ENCODE measurements at regions not wholly inside any gene's neighbourhood (a gene's known extent, or its start where the extent isn't known, plus 50 kb on each side); places are given as distances from the start of the nearest gene placed in this dataset.
"Not testable (repeated sequence)": the region's sequence is repeated elsewhere in the genome, so short reads cannot be mapped to it uniquely, and the experiment has no call there.

DNA sequence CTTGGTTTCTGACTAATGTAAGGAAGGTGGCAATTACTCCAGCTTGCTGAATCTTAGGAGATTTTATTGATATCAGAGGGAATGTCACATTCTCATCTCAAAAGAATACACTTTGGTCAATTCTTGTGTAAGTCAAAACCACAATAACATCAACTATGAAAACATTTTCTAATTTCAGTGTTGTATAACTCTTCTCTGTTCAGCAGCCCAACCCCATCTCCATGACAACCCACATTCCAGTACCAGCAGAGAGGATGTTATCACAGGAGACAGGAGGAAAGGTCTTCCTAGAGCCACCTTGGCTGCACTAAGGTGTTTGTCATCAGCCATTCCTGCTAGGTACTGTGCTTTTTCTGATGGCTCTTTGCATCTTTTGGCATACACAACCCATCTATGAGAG, 529.1 kb upstream of the BRINP1 start:
- no peak for DNase-seq

DNA sequence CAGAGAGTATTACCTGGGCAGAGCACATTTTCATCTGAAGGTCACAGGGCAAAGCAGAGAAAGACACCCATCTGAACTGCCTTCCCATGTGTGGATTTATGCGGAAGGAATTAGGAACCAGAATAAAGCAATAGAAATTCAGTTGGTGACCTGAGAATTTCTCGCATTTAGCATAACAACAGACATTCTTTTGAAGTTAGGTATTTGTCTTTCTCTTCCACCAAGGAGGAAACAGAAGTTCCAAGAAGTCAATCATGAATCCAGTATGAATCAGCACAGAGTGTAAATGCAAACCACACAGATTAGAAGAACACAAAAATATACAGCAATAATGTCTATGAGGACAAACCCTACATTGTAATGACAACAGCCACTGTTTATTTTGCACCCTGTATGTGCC, 515.2 kb upstream of the BRINP1 start:
- no peak for DNase-seq

DNA sequence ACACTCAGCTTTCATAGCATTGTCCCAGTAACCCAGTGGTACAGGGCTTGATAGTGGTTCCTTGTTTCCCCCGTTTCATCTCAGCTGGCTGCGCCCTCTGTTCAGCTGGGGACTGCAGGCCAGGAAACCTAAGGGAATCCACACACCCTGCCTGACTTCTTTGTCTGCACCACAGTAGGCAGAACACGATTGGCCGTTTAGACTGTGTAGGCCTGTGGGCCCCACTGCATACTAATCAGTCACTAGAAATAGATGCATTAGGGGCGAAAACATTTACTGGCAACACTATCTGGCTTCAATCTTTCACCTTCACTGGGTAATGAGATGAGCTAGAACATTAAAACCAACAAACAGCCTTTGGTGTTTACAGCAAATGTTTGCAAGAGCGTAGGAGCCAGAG, 512.7 kb upstream of the BRINP1 start:
- DNase-seq = no peak

DNA sequence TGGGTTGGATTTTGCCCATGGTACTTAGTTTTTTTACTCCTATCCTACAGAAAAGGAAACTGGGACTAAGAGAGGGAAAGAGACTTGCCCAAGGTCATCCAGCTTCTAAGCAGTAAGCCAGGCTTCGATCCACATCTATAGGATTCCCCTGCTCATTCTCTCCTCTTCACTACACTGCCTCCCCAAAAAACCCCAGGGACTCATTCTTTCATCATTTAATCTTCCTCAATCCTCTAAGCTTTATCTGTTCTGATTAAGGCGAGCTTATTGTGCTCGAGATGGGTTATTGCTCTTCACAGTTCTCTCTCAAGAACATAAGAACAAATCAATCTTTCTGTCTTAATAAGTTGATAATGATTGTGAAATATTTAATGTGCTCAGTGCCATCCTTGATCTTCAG, 511.1 kb upstream of the BRINP1 start:
- DNase-seq = no peak

DNA sequence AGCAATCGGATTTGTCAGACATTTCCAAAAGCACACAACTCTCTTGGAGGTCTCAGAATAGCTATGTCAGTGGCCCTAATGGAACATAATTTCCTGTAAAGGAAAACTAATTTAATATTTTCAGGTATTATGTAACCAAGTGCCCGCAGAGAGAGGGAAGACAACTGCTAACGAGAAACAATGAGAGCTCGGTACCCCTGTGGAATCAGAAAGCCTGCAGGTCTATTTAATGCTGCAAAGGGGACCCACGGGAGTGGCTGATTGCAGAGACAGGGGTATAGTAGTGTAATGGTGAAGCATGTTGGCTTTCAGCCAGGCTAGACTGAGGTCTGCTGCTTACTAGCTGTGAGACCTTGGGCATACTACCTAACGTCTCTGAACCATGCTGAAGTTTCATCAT, 508.1 kb upstream of the BRINP1 start:
- no peak for DNase-seq

DNA sequence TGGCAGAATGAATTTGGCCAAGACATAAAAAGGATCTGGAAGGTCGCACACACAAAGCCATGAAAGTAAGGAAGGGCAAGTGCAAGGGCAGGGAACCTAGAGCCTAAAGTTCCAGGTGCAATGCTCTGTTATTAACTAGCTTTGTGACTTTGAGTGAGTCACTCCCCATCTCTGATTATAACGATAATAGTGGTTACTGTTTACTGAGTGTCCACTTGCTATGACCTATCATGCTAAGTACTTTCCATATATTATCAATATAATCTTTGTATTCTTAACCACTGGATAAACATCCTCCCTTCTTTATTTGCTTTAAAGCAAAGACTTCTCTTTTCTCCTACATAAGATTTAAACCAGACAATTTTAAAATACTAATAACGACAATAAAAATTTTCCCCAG, 504.6 kb upstream of the BRINP1 start:
- DNase-seq = no peak

DNA sequence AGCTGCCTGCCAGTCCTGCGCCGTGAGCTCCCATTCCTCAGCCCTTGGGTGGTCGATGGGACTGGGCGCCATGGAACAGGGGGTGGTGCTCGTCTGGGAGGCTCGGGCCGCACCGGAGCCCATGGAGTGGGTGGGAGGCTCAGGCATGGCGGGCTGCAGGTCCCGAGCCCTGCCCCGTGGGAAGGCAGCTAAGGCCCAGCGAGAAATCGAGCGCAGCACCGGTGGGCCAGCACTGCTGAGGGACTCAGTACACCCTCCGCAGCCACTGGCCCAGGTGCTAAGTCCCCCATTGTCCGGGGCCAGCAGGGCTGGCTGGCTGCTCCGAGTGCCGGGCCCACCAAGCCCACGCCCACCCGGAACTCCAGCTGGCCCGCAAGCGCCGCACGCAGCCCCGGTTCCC, 501.0 kb upstream of the BRINP1 start:
- DNase-seq = not testable (repeated sequence)

DNA sequence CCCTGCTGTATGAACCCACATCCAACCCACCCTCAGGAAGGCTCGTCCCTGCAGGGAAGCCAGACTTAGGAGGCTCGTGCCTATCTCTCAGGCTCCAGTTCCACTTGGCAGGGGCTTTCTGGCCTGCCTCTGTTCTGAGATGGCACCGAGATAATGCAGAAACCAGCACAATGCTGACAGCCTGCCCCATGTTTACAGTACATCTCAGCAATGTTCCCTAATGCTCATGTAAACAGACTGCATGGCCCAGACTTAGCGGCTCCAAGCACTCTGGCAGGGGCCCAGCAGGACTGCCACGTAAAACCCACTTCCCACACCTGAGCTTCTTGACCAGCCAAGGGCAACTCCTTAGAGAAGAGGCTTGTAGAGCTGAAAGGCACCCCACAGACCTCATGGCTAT, 499.5 kb upstream of the BRINP1 start:
- no peak for DNase-seq

DNA sequence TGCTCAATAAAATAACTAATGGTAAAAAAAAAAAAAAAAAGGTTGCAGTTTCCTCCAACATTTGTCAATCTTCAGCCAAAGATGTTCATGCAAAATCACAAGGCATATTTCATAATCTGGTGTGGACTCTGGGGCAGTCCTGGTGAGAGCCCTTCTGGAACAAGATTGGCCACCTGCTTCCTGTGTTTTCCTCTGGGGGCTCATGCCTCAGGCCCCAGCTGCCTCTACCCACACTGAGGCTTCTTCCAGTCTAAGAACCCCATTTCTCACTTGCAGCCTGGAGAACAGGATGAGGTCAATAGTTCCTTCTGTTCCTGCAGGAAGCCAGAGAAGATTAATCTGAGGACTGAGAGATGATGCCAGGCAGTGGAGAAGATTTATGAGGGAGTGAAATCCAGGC, 492.6 kb upstream of the BRINP1 start:
- DNase-seq = no peak

DNA sequence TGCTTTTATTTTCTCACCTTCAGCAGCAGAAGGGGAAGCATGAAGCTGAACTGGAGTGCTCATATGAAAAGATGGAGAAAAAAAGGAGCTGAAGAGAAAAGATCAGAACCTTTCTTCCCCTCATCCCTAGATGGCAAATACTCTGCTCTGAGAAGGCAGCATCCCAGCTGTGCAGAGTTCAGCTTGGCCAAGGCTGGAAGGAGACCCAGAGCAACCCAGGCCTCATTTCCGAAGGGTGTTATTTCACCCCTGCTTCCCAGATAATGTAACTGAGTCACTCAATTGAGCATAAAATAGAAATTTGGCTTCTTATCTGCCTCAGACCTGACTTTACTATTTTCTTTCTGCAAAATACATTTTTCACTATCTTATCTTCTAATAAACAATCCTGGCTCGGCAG, 489.9 kb upstream of the BRINP1 start:
- DNase-seq = no peak

DNA sequence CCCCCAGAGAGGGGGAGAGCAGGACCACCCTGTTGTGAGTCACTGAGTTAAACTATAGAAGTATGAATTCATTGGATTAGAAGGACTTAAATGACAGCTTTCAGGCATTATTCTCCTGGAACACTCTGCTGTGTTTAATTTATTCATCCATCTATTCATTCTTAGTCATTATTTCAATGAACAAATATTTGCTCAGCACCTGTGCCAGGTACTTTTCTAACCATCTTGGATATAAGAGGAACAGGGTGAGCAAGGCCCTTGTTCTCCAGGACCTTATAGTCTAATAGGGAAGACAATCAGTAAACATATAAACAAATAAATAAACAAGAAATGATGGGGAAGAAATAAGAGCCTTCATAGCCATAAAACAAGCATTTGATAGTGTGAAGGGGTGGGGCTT, 483.9 kb upstream of the BRINP1 start:
- no peak for DNase-seq

DNA sequence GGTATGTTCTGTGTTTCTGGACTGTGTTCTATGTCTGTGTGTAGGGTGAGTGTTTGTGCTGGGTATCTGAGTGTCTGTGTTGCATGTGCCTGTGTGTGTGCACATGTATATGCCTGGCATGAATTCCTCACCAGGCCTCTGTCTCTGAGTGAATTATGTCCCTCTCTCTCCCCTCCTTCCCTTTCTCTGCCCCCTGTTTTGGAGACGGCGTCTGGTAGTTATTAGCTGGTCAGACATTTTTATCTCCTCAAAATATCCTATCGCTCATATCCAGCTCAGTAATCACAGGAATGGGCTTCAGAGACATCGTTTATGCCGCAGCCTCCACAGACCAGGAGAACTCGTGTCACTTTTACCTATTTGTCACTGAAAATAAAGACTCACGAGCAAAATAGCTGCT, 483.2 kb upstream of the BRINP1 start:
- DNase-seq = no peak

DNA sequence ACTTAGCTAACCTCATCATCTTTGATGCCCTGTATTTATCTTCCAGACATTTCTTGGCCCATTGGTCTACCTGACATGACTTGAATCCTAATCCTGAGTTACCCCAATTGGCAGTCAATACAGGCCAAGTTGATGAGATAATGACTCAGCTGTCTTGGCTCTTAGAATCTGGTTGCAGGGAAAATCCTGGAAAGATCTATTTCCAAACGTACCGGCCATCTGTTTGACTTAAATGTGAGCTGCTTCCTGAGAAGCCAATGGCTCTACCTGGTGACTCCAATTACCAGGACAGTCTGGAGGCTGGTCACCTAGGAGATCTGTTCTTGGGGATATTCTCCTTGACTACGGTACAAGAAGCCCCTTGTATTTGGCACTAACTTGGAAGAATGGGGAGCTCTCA, 475.2 kb upstream of the BRINP1 start:
- DNase-seq = no peak

DNA sequence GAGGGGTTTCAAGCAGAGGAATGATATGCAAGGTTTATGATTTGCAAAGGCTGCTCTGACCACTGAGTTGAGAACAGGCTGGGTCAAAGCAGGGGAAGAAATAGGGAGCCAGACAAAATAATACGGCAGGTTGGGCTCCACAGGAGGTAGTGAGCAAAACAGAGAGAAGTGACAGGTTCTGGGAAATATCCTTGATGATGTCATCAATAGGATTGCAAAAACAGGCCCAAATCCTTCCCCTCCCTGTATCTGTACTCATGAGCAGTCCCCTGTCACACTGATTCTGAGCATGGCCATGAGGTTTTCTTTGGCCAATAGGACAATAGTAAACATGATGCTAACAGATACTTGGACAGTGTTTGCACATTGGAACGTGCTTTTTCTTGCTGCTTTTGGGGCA, 471.8 kb upstream of the BRINP1 start:
- no peak for DNase-seq

DNA sequence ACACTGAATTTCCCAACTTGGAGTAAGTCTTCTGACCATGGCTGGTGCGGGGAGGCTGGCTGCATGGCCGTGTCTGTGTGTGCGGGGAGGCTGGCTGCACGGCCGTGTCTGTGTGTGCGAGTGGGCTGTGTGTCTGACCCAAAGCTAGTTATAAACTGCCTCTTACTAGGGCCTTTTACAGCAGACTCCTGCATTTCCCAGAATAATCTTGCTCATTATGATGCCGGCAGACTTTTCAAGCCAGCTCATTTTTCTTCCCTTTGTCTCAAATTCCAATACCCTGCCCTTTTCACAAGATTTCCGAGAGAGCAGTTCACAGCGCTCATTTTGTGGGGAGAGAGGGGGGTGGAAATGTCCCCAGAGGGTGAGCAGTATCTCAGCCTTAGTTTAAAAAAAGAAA, 470.7 kb upstream of the BRINP1 start:
- DNase-seq = no peak

DNA sequence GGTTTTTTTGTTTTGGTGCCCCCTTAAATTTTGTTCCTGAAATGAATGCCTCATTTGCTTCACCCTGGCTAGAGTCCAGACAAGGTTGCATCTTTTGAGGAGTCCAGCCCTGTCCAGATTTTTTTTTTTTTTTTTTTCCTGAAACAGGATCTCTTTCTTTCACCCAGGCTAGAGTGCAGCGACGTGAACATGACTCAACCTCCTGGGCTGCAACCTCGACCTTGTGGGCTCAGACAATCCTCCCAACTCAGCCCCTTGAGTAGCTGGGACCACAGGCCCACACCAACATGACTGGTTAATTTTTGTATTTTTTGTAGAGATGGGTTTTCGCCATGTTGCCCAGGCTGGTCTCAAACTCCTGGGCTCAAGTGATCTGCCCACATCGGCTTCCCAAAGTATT, 469.0 kb upstream of the BRINP1 start:
- no peak for DNase-seq

DNA sequence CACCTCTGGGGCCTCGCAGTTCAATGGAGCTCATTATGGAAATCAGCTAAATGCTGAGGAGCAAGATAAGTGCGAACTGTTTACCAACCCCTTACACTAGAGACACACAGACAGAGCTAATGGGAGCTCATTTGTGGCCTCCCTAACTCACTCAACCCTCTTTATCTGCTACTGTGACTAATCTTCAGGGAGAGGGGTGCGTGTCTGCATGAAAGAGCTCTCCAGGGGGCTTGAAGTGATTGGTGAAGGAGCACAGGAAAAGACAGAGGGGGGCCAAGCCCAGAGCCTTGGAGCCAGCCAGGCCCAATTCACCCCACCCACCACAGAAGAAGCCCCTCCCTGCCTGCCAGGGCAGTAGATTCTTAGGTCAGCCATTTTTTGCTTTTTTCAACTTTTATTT, 466.8 kb upstream of the BRINP1 start:
- DNase-seq = no peak

DNA sequence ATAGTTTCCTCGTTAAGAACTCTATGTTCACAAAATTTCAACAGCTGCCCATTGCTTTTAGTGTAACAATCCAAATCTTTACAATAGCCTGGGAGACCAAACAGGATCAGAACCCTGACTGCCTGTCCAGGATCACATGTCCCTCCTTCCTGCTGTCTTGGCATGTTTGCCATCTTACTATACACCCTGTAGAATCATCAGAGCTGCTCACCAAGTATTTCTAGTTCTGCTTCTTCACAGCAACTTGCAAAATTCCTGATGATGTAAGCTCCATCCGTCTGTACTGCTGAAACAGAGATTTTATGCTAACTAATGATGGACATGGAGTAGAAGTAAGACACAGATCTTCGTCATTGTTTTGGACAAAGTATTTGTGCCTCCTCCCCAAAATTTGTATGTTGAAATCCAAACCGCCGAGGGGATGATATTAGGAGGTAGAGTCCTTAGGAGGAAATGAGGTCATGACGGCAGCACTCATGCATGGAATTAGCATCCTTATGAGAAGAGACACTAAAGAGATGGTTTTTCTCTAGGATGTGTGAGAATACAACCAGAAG, 464.9 kb upstream of the BRINP1 start:
- DNase-seq = no peak

DNA sequence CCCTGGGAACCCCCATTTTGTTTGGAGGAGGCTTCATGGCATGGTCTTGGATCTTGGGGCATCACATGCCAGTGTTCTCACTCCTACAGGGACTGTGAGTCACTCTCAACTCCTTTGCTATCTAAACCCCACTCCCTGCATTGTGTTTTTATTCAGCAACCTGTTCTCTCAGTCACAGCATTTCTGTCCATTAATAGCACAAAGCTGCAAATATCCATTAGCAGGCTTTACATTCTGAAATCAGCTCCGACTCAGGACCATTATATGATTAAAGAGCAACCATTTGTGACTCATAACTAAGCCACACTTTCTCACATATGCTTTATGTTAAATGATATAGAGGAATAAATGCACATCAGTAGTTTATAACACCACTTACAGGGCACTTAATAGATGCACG, 462.1 kb upstream of the BRINP1 start:
- no peak for DNase-seq

DNA sequence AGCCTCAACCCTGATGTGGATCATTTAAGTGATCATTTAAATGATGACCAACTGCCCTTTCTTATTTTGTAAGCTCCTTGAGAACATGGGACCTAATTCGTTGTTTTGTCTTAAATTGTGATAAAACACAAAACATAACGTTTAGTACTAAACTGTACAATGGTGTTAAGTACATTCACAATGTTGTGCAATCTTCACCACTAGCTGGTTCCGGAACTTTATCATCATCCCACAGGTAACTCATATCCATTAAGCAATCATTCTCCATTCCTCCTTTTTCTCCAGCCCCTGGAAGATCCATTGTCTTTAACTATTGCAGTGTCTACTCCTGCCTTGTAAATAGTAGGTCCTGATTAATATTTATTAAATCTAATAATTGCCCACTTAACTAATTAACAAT, 460.5 kb upstream of the BRINP1 start:
- DNase-seq = no peak

DNA sequence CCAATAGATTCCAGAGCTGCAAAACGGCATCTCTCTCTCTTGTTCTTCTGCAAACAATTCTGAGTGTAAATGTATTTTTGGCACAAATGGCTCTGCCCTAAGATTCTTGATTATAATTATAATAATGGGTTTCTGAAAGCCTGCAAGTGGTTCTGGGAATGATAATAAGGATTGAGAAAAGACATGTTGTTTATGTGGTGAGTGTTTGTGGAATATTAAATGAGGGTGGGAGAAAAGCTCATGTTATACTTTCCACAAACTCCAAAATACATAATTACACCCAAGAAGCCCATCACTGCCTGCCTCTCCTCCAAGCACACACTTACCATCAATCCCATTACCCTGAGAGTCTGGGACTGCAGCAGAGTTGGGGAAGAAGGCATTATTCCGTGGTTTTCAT, 460.0 kb upstream of the BRINP1 start:
- DNase-seq = no peak

DNA sequence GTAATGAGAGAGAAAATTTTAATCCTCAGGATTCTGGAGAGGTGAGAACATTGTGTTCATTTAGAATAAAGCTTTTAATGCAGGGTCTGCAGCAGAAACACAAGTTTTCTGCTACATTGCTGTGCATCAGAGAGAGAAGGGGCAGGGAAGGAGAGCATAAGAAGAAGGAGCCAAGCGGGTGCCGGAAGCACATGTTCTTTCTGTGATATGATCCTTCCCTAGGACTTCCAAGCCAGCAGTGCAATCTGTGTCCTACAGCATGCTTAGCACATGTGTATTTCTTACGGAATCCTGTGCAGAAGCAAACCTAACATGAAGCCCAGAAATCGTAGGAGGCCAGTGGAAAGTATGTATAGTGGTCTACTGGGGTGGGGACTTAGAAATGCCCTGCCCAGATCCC, 458.3 kb upstream of the BRINP1 start:
- no peak for DNase-seq

DNA sequence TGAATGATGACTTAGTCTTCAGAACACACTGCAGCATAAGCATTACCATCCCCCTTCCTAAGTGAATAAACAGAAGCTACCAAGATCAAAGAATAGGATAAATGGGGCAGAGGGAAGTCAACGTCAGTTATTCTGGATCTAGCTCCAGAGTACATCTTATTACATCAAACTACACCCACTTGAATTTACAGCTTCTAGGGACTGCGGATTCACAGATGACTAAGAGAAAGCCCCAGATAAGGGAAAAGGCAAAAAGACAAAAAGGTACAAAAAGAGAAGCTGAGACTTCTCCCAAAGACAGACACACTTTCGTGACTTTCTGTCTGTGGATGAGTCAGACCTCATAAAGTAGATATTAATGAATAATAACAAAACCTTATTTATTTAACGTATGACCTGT, 457.9 kb upstream of the BRINP1 start:
- no peak for DNase-seq

DNA sequence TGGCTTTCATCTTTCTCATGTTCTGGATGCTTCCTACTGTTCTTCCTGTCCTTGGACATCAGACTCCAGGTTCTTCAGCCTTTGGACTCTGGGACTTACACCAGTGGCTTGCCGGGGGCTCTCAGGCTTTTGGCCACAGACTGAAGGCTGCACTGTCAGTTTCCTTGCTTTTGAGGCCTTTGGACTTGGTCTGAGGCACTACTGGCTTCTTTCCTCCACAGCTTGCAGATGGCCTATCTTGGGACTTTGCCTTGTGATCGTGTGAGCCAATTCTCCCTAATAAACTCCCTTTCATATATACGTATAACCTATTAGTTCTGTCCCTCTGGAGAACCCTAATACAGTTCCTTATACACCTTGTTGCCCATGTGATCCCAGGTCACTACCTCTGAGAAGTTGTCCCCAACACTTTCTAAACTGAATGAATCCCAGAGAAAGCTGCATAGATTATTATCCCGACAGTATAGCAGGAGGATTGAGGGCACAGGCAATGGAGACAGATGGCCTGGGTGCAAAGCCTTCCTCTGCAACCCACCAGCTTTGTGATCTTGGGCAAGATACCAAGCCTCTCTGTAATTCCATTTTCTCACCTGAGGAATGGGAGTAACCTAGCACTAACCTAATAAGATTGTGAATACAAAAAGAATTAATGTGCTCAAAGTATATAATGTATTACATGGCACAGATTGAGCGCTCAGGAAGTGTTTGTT, 449.6 kb upstream of the BRINP1 start:
- DNase-seq = no peak

DNA sequence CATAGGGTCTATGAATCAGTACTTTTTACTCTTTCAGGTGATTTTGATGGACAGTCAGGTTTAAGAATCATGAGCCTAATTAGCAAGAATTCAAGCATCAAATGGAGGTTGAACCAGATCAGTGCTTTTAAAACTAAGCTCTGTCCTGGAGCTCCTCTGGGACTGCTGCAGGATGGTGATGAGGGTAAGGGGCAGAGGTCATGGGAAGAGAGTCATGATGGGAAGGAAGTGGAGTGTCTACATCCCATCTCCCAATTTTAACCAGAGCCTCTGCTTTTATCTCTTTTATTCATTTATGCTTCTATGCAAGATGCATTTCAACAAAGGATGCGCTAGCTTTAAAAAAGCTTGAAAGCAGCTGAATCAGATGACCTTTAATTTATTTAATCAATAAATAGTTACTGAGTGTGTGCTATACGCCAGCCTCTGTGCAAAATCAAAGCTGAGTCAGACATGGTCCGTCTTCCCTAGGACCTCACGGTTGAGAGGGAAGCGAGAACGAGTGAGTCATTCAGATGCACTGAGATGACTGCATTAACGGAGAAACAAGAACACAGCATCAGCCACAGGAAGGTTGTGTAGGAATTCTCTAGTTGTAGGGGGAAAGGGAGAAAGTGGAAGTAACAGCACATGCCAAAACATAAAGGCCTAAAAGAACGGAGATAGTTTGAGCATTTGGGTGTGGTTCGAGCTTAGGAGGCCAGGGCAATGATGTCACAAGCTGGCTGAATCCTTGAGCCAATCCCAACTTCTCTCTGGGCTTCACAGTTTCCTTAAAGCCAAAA, 441.6 kb upstream of the BRINP1 start:
- DNase-seq = no peak
